Loucy (cell line): ENCODE measurements at regions not wholly inside any gene's neighbourhood (a gene's known extent, or its start where the extent isn't known, plus 50 kb on each side); places are given as distances from the start of the nearest gene placed in this dataset.

Experiments used
- H2AFZ ChIP-seq: fragments of 200-600 bp; sonication (generic); 2 replicates; pipeline ENCODE4 v1.6.0; 2016; ENCODE audit warnings: antibody characterized with exemption, mild to moderate bottlenecking, low read length, moderate library complexity
- H3F3A ChIP-seq: fragments of 200-600 bp; 2 replicates; pipeline ENCODE4 v1.6.0; 2016; ENCODE audit warnings: antibody characterized with exemption, low read depth, mild to moderate bottlenecking
- H3K27me3 ChIP-seq: fragments of 200-600 bp; sonication (generic); 2 replicates; pipeline ENCODE4 v1.6.1; 2014; ENCODE audit warnings: low read length, mild to moderate bottlenecking; ENCODE audit not compliant: insufficient read depth, poor library complexity, severe bottlenecking
- H3K36me3 ChIP-seq: fragments of 200-600 bp; sonication (generic); 2 replicates; pipeline ENCODE4 v1.6.1; 2016; ENCODE audit warnings: low read length; ENCODE audit not compliant: insufficient read depth
- H3K4me1 ChIP-seq: fragments of 200-600 bp; sonication (generic); 2 replicates; pipeline ENCODE4 v1.5.1; 2014; ENCODE audit warnings: low read length, mild to moderate bottlenecking; ENCODE audit not compliant: insufficient read depth, poor library complexity, severe bottlenecking
- H3K4me2 ChIP-seq: fragments of 200-600 bp; sonication (generic); 2 replicates; pipeline ENCODE4 v1.6.0; 2014; ENCODE audit warnings: antibody characterized with exemption, low read length, low read depth, mild to moderate bottlenecking; ENCODE audit not compliant: poor library complexity, severe bottlenecking
- H3K4me3 ChIP-seq: fragments of 200-600 bp; sonication (generic); 2 replicates; pipeline ENCODE4 v1.5.1; 2014; ENCODE audit warnings: low read length, mild to moderate bottlenecking, mixed read lengths; ENCODE audit not compliant: poor library complexity, severe bottlenecking
- H3K79me2 ChIP-seq: fragments of 200-600 bp; sonication (generic); 2 replicates; pipeline ENCODE4 v1.6.1; 2014; ENCODE audit warnings: low read length; ENCODE audit not compliant: insufficient read depth
- H3K9ac ChIP-seq: fragments of 200-600 bp; sonication (generic); 2 replicates; pipeline ENCODE4 v1.6.0; 2014; ENCODE audit warnings: mild to moderate bottlenecking, low read depth, low read length, moderate library complexity; ENCODE audit not compliant: poor library complexity, severe bottlenecking
- H3K9me2 ChIP-seq: fragments of 200-600 bp; sonication (generic); replicated peaks from 2 replicates; pipeline ENCODE4 v1.6.1; 2016; ENCODE audit warnings: low read depth, low read length, mixed read lengths
- H3K9me3 ChIP-seq: fragments of 200-600 bp; sonication (generic); 2 replicates; pipeline ENCODE4 v1.6.1; 2014; ENCODE audit warnings: mild to moderate bottlenecking, antibody characterized with exemption, low read length, low read depth; ENCODE audit not compliant: insufficient read depth
- H4K20me1 ChIP-seq: fragments of 200-600 bp; sonication (generic); 2 replicates; pipeline ENCODE4 v1.6.0; 2014; ENCODE audit warnings: antibody characterized with exemption, low read length, mild to moderate bottlenecking; ENCODE audit not compliant: insufficient read depth, poor library complexity, severe bottlenecking
- CTCF ChIP-seq: fragments of 200-600 bp; sonication (generic); conservative IDR thresholded peaks from 2 replicates; pipeline ENCODE4 v1.5.1; 2014; ENCODE audit warnings: mild to moderate bottlenecking, antibody characterized with exemption, low read length
- EZH2phosphoT487 ChIP-seq: fragments of 200-600 bp; IDR thresholded peaks from 2 replicates; pipeline ENCODE4 v1.6.1; 2018; ENCODE audit warnings: antibody characterized with exemption, mild to moderate bottlenecking, moderate library complexity, borderline replicate concordance

DNA sequence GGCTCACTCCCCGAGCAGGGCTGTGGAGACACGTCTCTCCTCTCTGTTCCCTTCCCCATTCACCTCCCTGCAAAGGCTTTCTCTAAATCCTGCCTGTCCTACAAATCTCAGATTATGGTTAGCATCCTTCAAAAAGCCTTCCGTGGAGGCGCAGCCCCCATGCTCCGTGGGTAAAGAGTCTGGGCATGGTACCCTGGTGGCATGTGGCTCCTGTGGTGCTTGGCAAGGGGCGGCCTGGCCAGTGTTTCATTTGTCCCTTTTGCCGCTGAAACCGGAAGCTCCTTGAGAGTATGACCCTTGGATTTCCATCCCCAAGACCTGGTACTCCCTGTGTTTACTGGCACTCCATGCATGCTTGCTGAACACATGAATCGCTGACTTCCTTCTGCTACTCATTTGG, 839.3 kb upstream of the SALL3 start:
- Histone ChIP-seq H4K20me1 (no peaks in the 10 kb centered on the region), H3F3A (no peaks in the 10 kb centered on the region), H3K36me3 (no peaks in the 10 kb centered on the region), H2AFZ (no peak overlapping the region), H3K27me3 (no peaks in the 10 kb centered on the region), H3K9ac (no peak overlapping the region), H3K4me3 (no peak overlapping the region), H3K4me2 (no peak overlapping the region), H3K9me3 (peaks cover 5% of the 10 kb centered on the region; the same call in 1 of the 2 replicates), H3K9me2 (no peaks in the 10 kb centered on the region), H3K79me2 (no peaks in the 10 kb centered on the region), H3K4me1 (no peaks in the 10 kb centered on the region)
- no peak for TF ChIP-seq CTCF
- TF ChIP-seq EZH2phosphoT487 = no peak

GRCh38 chr18:78144669-78145068, 834.9 kb upstream of the SALL3 start:
- Histone ChIP-seq H4K20me1 (no peaks in the 10 kb centered on the region), H3K9me2 (no peaks in the 10 kb centered on the region), H3K79me2 (no peaks in the 10 kb centered on the region), H3F3A (no peaks in the 10 kb centered on the region), H3K27me3 (no peaks in the 10 kb centered on the region), H3K4me2 (no peak overlapping the region), H2AFZ (no peak overlapping the region), H3K4me3 (no peak overlapping the region), H3K9me3 (peaks cover under 1% of the 10 kb centered on the region; the same call in 1 of the 2 replicates), H3K36me3 (no peaks in the 10 kb centered on the region), H3K9ac (no peak overlapping the region), H3K4me1 (no peaks in the 10 kb centered on the region)
- TF ChIP-seq EZH2phosphoT487 (no peak), CTCF (no peak)

- no peaks in the 10 kb centered on the region for H4K20me1 ChIP-seq
- H3K27me3 ChIP-seq = no peaks in the 10 kb centered on the region
- H3K9me2 ChIP-seq = no peaks in the 10 kb centered on the region
- peaks cover 3% of the 10 kb centered on the region; the same call in 1 of the 2 replicates for H3K9me3 ChIP-seq
- H3F3A ChIP-seq = no peaks in the 10 kb centered on the region
- no peaks in the 10 kb centered on the region for H3K4me1 ChIP-seq
- H2AFZ ChIP-seq = no peak overlapping the region
- no peaks in the 10 kb centered on the region for H3K79me2 ChIP-seq
- TF ChIP-seq CTCF = no peak
- TF ChIP-seq EZH2phosphoT487 = no peak
- H3K9ac ChIP-seq = no peak overlapping the region
- H3K4me2 ChIP-seq = no peak overlapping the region
- no peaks in the 10 kb centered on the region for H3K36me3 ChIP-seq
- H3K4me3 ChIP-seq = no peak overlapping the region
Measured at GRCh38 chr18:78145096-78145495, 834.5 kb upstream of the SALL3 start.
